Mammary epithelial cell (primary cell): ENCODE measurements at regions not wholly inside any gene's neighbourhood (a gene's known extent, or its start where the extent isn't known, plus 50 kb on each side); places are given as distances from the start of the nearest gene placed in this dataset.

ENCODE experiments used
- EZH2 ChIP-seq: IDR thresholded peaks from 2 replicates; pipeline ENCODE4 v1.6.1; 2012; ENCODE audit warnings: low read length, inconsistent platforms, borderline replicate concordance
- TF ChIP-seq, protein P1 (sequence below), 2 donors: IDR thresholded peaks in 1 of 2; conservative IDR thresholded peaks in 1 of 2; 2 replicates each; pipeline ENCODE4 v1.5.1; 2011 to 2012; ENCODE audit warnings: inconsistent platforms in 2 of 2, low read length in 2 of 2, mild to moderate bottlenecking in 2 of 2, control low read depth in 1 of 2, low read depth in 1 of 2; ENCODE audit not compliant: insufficient read depth in 1 of 2; ENCODE audit errors: extremely low read depth in 1 of 2

DNA sequence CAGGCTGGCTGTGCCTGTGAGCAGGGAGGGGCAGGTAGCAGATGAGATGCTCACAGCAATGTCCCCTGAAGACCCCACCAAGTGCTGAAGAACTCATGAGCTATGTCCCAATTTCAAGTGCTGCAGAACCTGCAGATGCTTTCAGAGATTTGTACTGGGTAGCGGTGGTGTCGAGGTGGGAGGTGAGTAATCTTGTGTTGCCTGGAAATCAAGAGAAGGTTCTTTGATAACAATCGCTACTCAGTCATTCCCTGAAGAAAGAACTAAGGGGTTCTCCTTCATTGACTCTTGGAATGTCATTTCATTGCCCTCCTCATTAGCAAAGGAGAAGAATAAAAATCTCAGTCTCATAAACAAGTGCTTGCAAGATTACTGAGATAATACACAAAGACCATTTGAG is 246.4 kb downstream of the EMX2 start:
- TF ChIP-seq, protein P1, sequence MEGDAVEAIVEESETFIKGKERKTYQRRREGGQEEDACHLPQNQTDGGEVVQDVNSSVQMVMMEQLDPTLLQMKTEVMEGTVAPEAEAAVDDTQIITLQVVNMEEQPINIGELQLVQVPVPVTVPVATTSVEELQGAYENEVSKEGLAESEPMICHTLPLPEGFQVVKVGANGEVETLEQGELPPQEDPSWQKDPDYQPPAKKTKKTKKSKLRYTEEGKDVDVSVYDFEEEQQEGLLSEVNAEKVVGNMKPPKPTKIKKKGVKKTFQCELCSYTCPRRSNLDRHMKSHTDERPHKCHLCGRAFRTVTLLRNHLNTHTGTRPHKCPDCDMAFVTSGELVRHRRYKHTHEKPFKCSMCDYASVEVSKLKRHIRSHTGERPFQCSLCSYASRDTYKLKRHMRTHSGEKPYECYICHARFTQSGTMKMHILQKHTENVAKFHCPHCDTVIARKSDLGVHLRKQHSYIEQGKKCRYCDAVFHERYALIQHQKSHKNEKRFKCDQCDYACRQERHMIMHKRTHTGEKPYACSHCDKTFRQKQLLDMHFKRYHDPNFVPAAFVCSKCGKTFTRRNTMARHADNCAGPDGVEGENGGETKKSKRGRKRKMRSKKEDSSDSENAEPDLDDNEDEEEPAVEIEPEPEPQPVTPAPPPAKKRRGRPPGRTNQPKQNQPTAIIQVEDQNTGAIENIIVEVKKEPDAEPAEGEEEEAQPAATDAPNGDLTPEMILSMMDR (conservative IDR thresholded peaks at IDR 0.05 in 1 of 2, IDR thresholded peaks at IDR 0.05 in 1 of 2; ENCODE audit: extremely low read depth in 1 of 2, insufficient read depth in 1 of 2, low read depth in 1 of 2, low read length in 2 of 2), result no peak
- TF ChIP-seq EZH2, result no peak
